ENCODE measurements at regions not wholly inside any gene's neighbourhood (a gene's known extent, or its start where the extent isn't known, plus 50 kb on each side); places are given as distances from the start of the nearest gene placed in this dataset.

- peak; percentile 97 for DNase-seq (ENCODE audit: low spot score)
Observed at GRCh38 chr5:139733698-139734538, 61.7 kb upstream of the PSD2 start.

- DNase-seq (ENCODE audit: low spot score), result no peak
Observed at GRCh38 chr5:139734539-139734916, 61.1 kb upstream of the PSD2 start.

- no peak for DNase-seq (ENCODE audit: low spot score)
Observed at GRCh38 chr5:139738193-139739149, 57.1 kb upstream of the PSD2 start.

GRCh38 chr5:139739150-139739974, 56.2 kb upstream of the PSD2 start:
- no peak for DNase-seq (ENCODE audit: low spot score)

- no peak for DNase-seq (ENCODE audit: low spot score)
Observed at GRCh38 chr5:139740138-139740991, 55.2 kb upstream of the PSD2 start.

GRCh38 chr5:139740992-139741672, 54.5 kb upstream of the PSD2 start:
- DNase-seq (ENCODE audit: low spot score), result no peak

GRCh38 chr5:139741823-139742172, 53.8 kb upstream of the PSD2 start:
- DNase-seq (ENCODE audit: low spot score), result no peak

GRCh38 chr5:139742173-139742903, 53.3 kb upstream of the PSD2 start:
- no peak for DNase-seq (ENCODE audit: low spot score)

- DNase-seq (ENCODE audit: low spot score), result no peak
Observed at GRCh38 chr5:139743001-139743771, 52.4 kb upstream of the PSD2 start.

- DNase-seq (ENCODE audit: low spot score), result no peak
Observed at GRCh38 chr5:139743804-139744203, 51.8 kb upstream of the PSD2 start.

- DNase-seq (ENCODE audit: low spot score), result peak; percentile 69
Observed at GRCh38 chr5:139744471-139745131, 51.0 kb upstream of the PSD2 start.

GRCh38 chr5:139745132-139745799, 50.3 kb upstream of the PSD2 start:
- no peak for DNase-seq (ENCODE audit: low spot score)

GRCh38 chr5:139745800-139746690, 49.6 kb upstream of the PSD2 start:
- peak; percentile 77 for DNase-seq (ENCODE audit: low spot score)

Measured in putamen (tissue), 1 donor.